DMS114 treated with DMSO at 0.1 percent for 48 hours (cell line): ENCODE measurements at regions not wholly inside any gene's neighbourhood (a gene's known extent, or its start where the extent isn't known, plus 50 kb on each side); places are given as distances from the start of the nearest gene placed in this dataset.
"Not testable (repeated sequence)": the region's sequence is repeated elsewhere in the genome, so short reads cannot be mapped to it uniquely, and the experiment has no call there.

Source experiments
- DNase-seq: peaks from one replicate; lab custom pipeline; 2025; ENCODE audit not compliant: unreplicated experiment; lab: John Stamatoyannopoulos, UW

DNA sequence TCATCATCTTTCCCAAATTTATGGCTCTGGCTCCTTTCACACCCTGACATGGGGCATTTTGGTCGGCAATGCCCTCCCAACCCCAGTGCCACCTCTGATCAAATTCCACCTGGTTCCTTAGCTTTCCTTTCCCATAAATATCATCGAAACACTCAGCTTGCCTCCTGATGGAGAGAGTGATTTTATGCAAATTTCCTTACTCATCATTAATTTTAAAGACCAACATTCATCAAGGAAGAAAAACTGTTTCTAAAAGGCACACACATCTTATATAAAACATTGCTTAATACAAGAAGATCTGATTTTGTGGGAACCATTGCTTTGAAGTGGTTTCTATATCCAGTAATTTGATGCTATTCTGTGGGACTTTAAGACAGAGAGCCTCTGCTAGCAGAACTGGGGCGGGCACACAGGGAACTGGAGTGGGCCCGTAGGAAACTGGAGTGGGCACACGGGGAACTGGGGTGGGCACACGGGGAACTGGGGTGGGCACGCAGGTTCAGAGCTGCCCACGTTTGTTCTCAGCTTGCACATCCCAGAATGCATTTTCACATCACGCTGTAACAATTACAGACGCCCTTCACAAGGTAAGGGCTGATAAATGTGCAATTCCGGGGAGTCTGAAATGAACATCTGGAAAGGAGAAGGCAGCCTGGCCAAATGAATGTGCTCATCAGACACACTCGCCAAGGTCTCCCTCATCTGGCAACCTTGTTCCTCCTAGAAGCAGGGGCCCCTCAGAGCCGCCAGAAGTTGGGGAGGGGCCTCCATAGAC lies 174.2 kb downstream of the RTP5 start:
- DNase-seq = no peak

DNA sequence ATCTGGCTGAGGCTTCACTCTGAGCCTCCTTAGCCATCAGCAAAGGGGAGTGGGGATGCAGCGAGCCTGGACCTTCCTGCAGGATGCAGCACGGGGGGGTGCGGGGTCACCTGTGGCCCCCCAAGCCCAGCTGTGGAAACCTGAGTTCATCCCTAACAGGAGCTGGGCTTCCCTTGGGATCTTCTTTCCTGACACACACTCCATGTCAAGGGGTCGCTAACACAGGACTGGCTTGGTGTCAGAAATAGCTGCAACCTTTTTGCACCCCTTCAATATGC lies 174.7 kb downstream of the RTP5 start:
- no peak for DNase-seq

DNA sequence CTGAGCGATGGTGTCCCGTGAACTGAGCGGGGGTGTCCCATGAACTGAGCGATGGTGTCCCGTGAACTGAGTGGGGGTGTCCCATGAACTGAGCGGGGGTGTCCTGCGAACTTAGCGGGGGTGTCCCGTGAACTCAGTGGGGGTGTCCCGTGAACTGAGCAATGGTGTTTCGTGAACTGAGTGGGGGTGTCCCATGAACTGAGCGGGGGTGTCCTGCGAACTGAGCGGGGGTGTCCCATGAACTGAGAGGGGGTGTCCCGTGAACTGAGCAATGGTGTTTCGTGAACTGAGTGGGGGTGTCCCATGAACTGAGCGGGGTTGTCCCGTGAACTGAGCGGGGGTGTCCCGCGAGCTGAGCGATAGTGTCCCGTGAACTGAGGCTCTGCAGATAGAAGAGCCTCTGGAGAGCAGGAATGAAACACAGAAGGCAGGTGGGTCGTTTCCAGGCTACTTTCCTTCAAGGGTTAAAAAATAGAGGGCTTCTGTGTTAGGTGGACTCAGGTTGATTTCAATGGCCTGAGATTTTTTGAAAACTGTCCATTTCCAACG lies 176.1 kb downstream of the RTP5 start:
- not testable (repeated sequence) for DNase-seq

DNA sequence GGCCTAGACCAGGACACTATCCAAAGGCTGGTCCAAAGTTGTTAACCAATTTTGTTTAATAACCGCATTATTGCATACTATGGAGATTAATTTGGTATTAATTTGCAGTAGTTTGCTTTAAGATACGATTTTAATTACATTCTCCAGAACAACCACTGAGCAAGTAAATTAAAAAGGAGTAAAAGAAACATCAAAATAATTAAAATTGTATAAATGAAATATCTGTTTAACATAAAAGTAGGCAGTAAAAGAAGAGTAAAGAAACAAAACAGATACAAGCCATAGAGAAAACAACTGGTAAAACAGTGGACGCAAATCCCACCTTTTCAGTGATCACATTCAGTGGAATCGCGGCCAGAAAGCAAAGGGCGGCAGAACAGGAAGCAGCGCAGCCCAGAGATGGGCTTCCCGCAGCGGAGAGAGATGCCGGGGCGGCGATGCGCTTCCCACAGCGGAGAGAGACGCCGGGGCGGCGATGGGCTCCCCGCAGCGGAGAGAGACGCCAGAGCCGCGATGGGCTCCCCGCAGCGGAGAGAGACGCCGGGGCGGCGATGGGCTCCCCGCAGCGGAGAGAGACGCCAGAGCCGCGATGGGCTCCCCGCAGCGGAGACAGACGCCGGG lies 176.8 kb downstream of the RTP5 start:
- DNase-seq = no peak

DNA sequence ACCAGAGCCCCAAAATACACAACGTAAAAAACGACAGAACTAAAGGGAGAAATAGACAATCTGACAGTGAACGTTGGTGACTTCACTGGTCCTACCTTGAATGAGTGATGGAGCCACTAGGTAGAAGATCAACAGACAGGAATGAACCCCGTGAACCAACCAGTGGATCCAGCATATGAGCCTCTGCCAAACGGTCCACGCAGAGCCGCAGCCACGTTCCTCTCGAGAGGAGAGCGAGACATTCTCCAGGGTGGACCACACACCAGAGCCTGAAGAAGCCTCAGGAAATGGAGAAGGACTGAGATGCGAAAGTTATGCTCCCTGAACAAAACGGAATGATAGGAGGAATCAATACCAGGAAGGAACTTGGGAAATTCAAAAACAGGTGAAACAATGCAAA lies 178.4 kb downstream of the RTP5 start:
- no peak for DNase-seq

DNA sequence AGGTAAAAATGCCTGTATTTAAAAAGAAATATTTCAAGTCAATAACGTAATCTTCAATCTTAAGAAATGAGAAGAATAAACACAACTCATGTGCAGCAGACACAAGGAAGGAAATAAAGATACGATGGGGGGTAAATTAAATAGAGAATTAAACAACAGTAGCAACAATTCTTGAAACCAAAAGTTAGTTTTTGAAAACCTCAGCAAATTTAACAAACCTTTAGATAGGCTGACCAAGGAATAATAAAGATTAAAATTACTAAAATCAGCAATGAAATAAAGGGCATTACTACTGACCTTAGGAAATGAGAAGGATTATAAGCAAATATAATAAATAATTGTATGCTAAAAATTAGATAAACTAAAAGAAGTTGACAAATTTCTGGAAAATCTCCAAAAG lies 178.9 kb downstream of the RTP5 start:
- no peak for DNase-seq

DNA sequence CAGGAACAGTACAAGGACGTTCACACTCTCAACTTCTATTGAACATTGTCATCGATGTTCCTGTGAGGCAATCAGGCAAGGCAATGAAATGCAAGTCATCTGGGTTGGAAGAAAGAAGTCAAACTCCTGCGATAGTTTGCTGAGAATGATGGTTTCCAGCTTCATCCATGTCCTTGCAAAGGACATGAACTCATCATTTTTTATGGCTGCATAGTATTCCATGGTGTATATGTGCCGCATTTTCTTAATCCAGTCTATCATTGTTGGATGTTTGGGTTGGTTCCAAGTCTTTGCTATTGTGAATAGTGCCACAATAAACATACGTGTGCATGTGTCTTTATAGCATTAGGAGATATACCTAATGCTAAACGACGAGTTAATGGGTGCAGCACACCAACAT lies 180.0 kb downstream of the RTP5 start:
- DNase-seq = not testable (repeated sequence)

DNA sequence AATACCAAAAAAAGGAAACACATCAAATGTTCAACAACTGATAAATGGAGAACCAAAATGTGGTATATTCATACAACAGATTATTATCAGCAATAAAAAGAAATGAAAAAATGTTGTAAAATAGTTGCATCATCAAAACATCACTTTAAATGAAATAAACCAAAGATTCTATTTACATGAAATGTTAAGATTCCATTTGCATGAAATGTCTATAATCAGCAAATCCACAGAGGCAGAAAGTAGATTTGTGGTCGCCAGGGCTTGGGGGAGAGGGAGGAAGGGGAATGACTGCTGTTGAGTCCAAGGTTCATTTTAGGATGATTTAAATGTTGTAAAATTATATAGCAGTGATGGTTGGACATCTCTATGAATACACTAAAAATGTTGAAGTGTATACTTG lies 181.9 kb downstream of the RTP5 start:
- DNase-seq = no peak

DNA sequence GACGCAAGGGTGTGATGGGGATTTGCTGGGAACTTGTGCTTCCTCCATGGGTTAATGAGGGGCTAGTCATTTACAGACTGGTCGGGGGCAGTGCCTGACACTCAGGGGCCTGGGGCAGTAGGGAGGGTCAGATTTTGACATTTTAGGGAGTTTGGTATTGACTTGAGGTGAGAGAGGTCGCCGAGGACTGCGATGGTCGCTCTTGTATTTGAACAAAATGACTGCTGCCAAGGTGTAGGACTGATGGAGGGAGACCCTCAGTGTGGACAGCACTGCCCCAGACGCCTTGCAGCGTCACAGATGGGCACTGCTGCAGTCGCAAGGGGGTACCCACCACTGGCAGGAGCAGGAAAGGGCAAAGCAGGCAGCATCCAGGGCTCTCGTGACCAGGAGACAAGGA lies 182.9 kb downstream of the RTP5 start:
- DNase-seq = no peak

DNA sequence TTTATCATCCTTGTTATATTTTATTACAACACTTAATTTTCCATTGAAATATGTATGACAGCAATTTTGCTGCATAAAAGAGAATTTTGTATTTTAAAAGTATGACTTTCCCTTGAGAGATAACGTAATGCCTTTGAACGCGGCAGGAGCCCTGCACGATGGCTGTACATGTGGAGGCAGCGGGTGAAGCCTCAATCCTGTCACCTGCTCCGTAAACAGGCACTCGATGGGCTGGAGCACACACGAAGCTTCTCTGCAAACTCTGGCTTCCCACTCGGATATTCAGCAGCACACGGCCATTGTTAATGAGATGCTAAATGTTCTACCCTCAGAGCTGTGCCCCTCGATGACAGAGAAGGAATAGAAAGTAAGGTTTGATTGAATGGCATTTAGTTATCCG lies 184.4 kb downstream of the RTP5 start:
- no peak for DNase-seq

DNA sequence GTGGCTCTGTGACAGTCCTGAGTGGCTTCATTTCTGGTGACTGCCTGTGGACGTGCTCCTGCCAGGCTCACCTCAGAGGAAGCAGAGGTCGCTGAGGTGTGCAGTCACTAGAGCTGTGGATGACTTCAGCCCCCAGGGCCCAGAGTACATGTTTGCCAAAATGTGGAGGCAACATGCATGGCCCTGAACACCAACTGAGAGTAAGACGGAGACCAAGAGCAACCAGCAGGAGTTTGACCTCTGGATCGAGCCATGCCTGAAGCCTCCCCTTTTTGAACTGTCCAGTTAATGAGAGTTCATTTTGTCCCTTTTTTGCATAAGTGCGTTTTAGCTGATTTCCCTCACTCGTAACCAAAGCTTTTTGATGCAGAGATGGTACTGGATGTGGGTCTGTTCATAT lies 184.9 kb downstream of the RTP5 start:
- no peak for DNase-seq

DNA sequence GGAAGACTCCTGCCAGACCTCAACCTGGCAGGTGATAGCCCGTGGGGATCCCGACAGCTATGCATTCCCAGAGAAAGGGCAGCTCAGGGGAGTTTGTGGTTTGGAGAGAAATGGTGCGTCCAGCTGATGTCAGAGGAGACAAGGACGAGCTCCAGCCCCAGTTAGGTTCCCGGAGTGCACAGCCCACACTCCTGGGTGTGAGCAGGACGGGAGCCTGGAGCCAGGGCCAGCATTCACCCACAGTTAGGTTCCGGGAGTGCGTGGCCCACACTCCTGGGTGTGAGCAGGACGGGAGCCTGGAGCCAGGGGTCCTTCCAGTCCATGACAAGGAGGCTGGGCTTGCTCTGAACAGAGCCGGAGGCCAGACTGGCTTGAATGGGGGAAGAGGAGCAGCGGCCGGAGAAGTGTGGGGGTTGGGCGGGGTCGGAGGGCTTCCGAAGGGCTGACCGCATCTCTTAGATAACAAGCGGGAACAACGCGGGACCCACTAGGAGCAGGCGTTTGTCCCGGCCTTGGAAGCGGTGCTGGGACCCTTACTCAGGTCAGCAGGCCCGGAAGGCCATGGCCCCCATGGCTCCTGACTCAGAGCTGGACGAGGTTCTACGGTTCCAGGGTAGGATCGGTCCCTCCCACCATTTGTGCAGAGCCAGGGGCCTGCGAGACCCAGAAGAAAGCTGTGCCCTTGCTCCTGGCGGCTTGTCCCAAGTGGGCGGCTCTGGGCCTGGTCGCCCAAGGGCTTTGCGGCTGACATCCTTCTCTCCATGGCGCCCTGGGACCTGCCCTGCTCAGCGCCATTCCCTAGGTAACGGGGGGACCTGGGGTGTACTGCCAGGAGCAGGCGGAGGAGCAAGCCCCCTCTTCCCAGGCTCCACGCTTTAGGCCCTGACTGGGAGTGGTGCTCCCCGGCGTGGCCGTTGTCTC lies 185.6 kb downstream of the RTP5 start:
- DNase-seq = no peak

DNA sequence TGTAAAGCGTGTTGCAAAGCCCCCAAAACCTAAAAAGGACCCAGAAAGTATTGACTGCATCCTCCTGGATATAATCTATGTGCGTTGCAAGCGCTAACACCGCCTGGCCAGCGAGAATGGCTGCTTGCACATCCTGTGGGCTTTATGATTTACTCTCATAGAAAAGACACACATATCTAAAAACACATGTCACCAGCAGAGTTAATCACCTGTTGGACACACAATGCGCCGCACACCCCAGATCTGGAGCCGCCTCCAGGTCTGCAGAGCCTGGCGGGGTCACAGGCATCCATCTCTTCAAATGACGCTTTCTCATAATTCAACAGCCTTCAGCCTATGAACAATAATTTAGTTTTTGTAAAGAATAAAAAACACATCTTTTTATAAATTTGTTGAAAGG lies 186.5 kb downstream of the RTP5 start:
- DNase-seq = no peak

DNA sequence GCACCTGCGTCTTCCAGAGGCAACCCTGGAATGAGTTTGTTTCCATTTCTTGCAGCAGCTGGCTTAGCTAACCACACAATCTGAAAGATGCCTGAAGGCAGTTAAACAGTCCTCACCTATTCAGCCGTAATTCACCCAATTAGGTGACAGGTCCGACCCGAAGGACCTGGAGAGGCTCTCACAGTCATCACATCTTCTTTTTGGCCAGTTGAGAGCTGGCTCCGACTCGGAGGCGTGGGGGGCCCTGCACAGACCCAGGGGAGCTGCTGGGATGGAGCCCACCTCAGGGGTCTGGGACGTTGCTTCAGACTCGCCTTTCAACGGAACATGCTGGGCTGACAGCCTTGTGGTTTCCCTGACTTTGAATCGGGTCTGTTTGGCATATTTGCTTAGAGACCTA lies 187.3 kb downstream of the RTP5 start:
- no peak for DNase-seq

DNA sequence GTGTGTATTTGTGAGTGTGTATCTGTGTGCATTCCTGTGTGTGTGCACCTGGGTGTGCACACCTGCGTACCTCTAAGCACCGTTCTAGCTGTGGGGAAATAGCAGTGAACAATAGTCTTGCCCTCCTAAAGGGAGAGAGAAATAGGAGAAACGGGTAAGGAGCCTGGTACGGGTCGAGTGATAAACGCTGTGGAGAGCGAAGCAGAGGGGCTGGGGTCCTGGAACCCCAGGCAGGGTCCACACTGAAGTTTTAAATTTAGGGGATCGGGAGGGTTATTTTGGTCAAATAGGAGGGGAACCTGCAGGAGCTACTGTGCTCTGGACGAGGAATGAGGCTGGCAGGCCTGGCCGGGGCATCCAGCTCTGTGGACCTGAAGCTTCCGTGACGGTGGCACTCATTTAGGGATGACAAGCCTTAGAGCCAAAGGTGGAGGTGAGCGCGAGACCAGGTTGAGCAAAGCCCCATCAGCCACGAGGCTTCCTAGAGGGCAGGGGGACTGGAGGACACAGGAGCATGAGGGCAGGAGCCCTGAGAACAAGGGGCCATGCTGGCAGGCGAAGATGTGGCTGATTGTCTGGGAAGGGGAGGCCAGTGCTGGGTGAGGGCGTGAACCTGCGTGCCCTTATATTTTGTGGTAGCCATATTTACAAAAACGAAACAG lies 188.0 kb downstream of the RTP5 start:
- no peak for DNase-seq

DNA sequence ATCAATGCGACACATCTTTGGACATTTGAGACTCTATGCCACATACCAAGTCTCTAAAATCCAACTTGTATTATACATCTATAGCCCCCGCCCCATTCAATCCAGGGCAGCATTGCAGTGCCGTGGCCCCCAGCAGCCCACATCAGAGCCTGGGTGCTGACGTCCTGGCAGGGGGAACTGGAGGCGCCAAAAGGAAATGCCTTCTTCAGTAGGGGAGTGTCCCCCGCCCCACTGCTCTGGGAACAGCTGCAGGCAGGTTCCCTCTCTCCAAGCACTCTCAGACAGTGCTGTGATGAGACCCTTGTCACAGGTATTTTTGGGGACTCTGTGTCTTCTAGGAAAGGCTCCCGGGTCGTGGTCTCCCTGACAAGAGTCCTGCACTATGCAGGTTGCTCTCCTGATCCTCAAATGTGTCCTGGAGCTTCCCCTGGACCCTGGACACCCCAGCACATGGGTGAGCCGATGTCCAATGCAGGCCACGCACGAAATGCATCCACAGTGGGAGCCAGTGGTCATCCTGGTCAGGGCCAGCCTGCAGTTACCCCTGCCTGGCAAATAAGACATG lies 188.7 kb downstream of the RTP5 start:
- DNase-seq = no peak

DNA sequence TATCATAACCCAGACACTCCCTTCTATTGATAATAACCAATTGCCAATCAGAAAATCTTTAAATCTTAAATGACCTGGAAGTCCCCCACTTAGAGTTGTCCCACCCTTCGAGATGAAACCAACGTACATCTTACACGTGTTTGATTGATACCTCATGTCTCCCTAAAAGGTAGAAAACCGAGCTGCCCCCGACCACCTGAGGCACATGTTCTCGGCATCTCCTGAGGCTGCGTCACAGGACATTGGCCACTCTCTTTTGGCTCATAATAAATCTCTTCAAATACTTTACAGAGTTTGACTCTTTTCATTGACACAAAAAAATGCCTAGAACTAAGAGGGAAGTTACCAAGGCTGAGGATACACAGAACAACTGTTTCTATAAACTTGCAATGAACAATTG lies 190.0 kb downstream of the RTP5 start:
- no peak for DNase-seq

DNA sequence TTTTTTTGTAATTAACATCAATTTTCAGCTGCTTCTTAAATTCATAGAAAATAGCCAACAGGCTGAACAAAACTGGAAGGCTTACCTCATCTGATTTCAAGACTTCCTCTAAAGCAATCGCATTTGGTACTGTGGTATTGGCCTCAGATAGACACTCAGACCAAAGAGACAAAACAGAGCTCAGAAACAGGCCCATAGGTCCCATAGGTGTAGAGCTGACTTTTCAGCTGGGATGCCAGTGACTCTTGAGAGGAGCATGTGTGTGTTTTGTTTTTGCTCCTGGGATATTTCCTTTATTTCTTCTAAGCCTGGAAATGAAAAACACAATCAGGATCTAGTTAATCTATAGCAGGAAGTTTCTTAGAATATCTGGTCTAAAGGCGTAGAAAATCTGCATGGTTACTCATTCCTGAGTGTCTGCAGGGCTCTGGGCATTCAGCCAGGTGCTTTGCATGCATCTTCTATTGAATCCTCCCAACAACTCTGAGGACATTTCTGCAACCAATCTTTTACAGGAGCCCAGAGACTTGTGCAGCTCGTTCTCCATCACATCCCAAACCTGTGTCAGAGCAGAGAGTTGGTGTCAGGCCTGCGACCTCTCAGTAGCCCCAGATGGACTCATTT lies 190.8 kb downstream of the RTP5 start:
- DNase-seq = no peak

DNA sequence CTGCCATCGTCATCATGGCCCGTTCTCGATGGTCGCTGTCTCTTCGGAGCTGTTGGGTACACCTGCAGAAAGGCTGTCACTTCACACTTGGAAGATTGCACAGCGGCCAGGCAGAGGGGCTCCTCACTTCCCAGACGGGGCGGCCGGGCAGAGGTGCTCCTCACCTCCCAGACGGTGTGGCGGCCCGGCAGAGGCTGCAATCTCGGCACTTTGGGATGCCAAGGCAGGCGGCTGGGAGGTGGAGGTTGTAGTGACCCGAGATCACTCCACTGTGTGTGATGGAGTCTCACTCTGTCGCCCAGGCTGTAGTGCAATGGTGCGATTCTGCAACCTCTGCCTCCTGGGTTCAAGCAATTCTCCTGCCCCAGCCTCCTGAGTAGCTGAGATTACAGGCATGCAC lies 192.4 kb downstream of the RTP5 start:
- DNase-seq = not testable (repeated sequence)

DNA sequence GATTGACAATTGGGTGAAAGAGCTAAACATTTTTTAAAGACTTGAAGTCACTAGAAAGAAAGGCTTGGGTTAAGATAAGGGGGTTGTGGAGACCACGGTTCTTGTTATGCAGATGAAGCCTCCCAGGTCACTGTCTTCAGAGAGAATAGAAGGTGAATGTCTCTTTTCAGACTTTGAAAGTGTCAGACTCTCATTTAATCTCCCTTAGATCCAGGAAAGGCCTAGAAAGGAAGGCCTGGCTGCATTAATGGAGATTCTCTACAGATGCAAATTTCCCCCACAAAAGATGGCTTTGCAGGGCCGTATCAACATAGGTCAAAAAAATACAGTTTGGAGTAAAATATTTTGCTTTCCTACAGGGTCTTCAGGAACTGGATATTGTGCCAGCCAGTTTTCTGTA lies 193.9 kb downstream of the RTP5 start:
- no peak for DNase-seq

DNA sequence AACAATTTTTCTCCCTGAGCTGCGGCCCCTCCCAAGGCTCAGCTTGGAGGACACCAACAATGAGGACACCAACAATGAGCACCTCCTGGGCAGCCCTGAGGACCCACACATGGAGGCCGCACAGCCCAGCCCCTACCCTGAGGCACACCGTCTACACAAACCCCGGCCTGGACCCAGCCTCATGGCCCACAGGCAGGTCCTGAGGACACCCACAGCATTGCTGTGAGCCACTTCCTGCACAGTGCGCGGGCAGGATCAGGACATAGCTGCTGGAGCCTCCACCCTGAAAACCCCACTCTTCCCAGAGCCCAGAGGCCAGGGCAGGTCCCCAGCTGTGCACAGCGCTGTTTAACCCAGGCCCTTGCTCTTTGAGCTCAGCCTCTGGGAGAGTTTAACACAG lies 194.3 kb downstream of the RTP5 start:
- no peak for DNase-seq
